Keratinocyte (primary cell): ENCODE measurements at regions not wholly inside any gene's neighbourhood (a gene's known extent, or its start where the extent isn't known, plus 50 kb on each side); places are given as distances from the start of the nearest gene placed in this dataset.
A peak's percentile ranks its signal among the peaks of the same experiment; 100 is the strongest.

ENCODE experiments used
- DNase-seq: peaks from one replicate; pipeline ENCODE4 v3.0.0-alpha.2; 2011; ENCODE audit warnings: low read depth, missing footprints, low spot score
- FAIRE-seq: peaks from 2 replicates; lab custom pipeline; 2011; peaks lifted over from hg19 to GRCh38; lab: Jason Lieb, UNC
- H2AFZ ChIP-seq: 2 replicates; pipeline ENCODE4 v1.6.0; 2012; ENCODE audit warnings: low read length, control low read depth, inconsistent platforms; ENCODE audit not compliant: control insufficient read depth
- H3K27ac ChIP-seq: 2 replicates; pipeline ENCODE4 v1.5.1; 2011; ENCODE audit warnings: low read length; ENCODE audit not compliant: control insufficient read depth, insufficient read depth
- H3K27me3 ChIP-seq: 3 replicates; pipeline ENCODE4 v1.6.0; 2011; ENCODE audit warnings: low read length; ENCODE audit not compliant: control insufficient read depth, insufficient read depth; ENCODE audit errors: extremely low read depth
- H3K36me3 ChIP-seq, 2 experiments: 2 replicates in 1 of 2; 3 replicates in 1 of 2; pipeline ENCODE4 v1.5.1; 2011; ENCODE audit warnings: low read length in 2 of 2, mild to moderate bottlenecking in 1 of 2; ENCODE audit not compliant: control insufficient read depth in 2 of 2, insufficient read depth in 2 of 2; ENCODE audit errors: extremely low read depth in 1 of 2
- H3K4me1 ChIP-seq: 3 replicates; pipeline ENCODE4 v1.5.1; 2011; ENCODE audit warnings: low read length; ENCODE audit not compliant: control insufficient read depth, insufficient read depth; ENCODE audit errors: extremely low read depth
- H3K4me2 ChIP-seq: 3 replicates; pipeline ENCODE4 v1.6.0; 2011; ENCODE audit warnings: low read depth, low read length; ENCODE audit not compliant: control insufficient read depth, insufficient read depth; ENCODE audit errors: extremely low read depth
- H3K4me3 ChIP-seq, 3 experiments: fragments of 200-600 bp in 1 of 3; sonication (generic) in 1 of 3; 2 replicates in 2 of 3; 3 replicates in 1 of 3; pipeline ENCODE4 v1.5.1; 2011 to 2016; ENCODE audit warnings: low read length in 3 of 3, mild to moderate bottlenecking in 3 of 3, control low read depth in 2 of 3, inconsistent platforms in 1 of 3, low read depth in 1 of 3, mixed read lengths in 1 of 3, mixed run types in 1 of 3, moderate library complexity in 1 of 3; ENCODE audit not compliant: control insufficient read depth in 2 of 3, insufficient read depth in 2 of 3; ENCODE audit errors: extremely low read depth in 1 of 3
- H3K79me2 ChIP-seq: 2 replicates; pipeline ENCODE4 v1.6.0; 2012; ENCODE audit warnings: low read length; ENCODE audit not compliant: control insufficient read depth, insufficient read depth
- H3K9ac ChIP-seq: 3 replicates; pipeline ENCODE4 v1.6.0; 2011; ENCODE audit warnings: low read length; ENCODE audit not compliant: control insufficient read depth, insufficient read depth; ENCODE audit errors: extremely low read depth
- H3K9me1 ChIP-seq: 3 replicates; pipeline ENCODE4 v1.6.0; 2011; ENCODE audit warnings: low read length; ENCODE audit not compliant: control insufficient read depth, insufficient read depth; ENCODE audit errors: extremely low read depth
- H3K9me3 ChIP-seq: 2 replicates; pipeline ENCODE4 v1.5.1; 2012; ENCODE audit warnings: low read depth, low read length; ENCODE audit not compliant: control insufficient read depth
- H4K20me1 ChIP-seq: 3 replicates; pipeline ENCODE4 v1.6.0; 2011; ENCODE audit warnings: low read length; ENCODE audit not compliant: control insufficient read depth, insufficient read depth; ENCODE audit errors: extremely low read depth
- CTCF ChIP-seq, 3 experiments: IDR thresholded peaks in 1 of 3; conservative IDR thresholded peaks in 1 of 3; optimal IDR thresholded peaks in 1 of 3; 2 replicates in 2 of 3; 3 replicates in 1 of 3; pipeline versions ENCODE3 to v1.5.1; 2011; ENCODE audit warnings: low read length in 3 of 3, mild to moderate bottlenecking in 3 of 3, moderate library complexity in 2 of 3, control low read depth in 1 of 3, inconsistent platforms in 1 of 3; ENCODE audit not compliant: insufficient read depth in 2 of 3; ENCODE audit errors: extremely low read depth in 1 of 3
- EZH2 ChIP-seq: IDR thresholded peaks from one replicate; pipeline ENCODE4 v1.6.1; 2012; ENCODE audit warnings: inconsistent platforms, mild to moderate bottlenecking, low read length, moderate library complexity
- dilution Hi-C: fragments of 300-500 bp; cut with MboI; formaldehyde crosslinking; loops from one replicate; pipeline ENCODE4 v1.7.0; 2020; ENCODE audit warnings: low sequenced_read_pairs; ENCODE audit not compliant: extremely low pct_ligation_motif_present

GRCh38 chr14:25178255-25178654 is 128.3 kb upstream of the STXBP6 start:
- peak; percentile 75 for DNase-seq

GRCh38 chr14:25150934-25151790 is 101.2 kb upstream of the STXBP6 start:
- H3K9ac ChIP-seq, result no peak overlapping the region
- TF ChIP-seq EZH2 (no peak), CTCF (optimal IDR thresholded peaks at IDR 0.05 in 1 of 3, IDR thresholded peaks at IDR 0.05 in 1 of 3, conservative IDR thresholded peaks at IDR 0.05 in 1 of 3; ENCODE audit: extremely low read depth in 1 of 3, insufficient read depth in 2 of 3, low read length in 3 of 3) (peak in 2 of 3 experiments; percentile 52 to 54)
- H3K27me3 ChIP-seq, result no peaks in the 10 kb centered on the region
- DNase-seq (peak; percentile 7), FAIRE-seq (no peak)
- no peaks in the 10 kb centered on the region for H4K20me1 ChIP-seq
- H3K79me2 ChIP-seq, result no peaks in the 10 kb centered on the region
- H3K9me1 ChIP-seq, result no peaks in the 10 kb centered on the region
- no peaks in the 10 kb centered on the region for H3K9me3 ChIP-seq
- no peak overlapping the region for H3K27ac ChIP-seq
- H2AFZ ChIP-seq, result no peak overlapping the region
- no peak overlapping the region for H3K4me2 ChIP-seq
- no peaks in the 10 kb centered on the region for H3K4me1 ChIP-seq
- dilution Hi-C loops, result no loop called here
- H3K4me3 ChIP-seq, result no peak overlapping the region
- no peaks in the 10 kb centered on the region for H3K36me3 ChIP-seq

More at GRCh38 chr14:25178255-25178654, 128.3 kb upstream of the STXBP6 start:
- dilution Hi-C loops, result no loop called here
- Histone ChIP-seq H3K27me3 (no peaks in the 10 kb centered on the region), H3K4me3 (no peak overlapping the region), H3K9ac (no peak overlapping the region), H3K9me1 (no peaks in the 10 kb centered on the region), H3K27ac (peak overlapping the region; percentile 34), H3K9me3 (no peaks in the 10 kb centered on the region), H4K20me1 (no peaks in the 10 kb centered on the region), H3K36me3 (no peaks in the 10 kb centered on the region), H3K4me2 (peak overlapping the region; percentile 35), H3K79me2 (no peaks in the 10 kb centered on the region), H3K4me1 (peaks cover 22% of the 10 kb centered on the region), H2AFZ (peak overlapping the region; percentile 23)
- TF ChIP-seq CTCF (optimal IDR thresholded peaks at IDR 0.05 in 1 of 3, IDR thresholded peaks at IDR 0.05 in 1 of 3, conservative IDR thresholded peaks at IDR 0.05 in 1 of 3; ENCODE audit: extremely low read depth in 1 of 3, insufficient read depth in 2 of 3, low read length in 3 of 3), result no peak
- no peak for TF ChIP-seq EZH2
- peak; percentile 69 for FAIRE-seq
